IMR-90 (cell line): ENCODE measurements at regions not wholly inside any gene's neighbourhood (a gene's known extent, or its start where the extent isn't known, plus 50 kb on each side); places are given as distances from the start of the nearest gene placed in this dataset.

Experiments used
- ATAC-seq: fragments of 200-7000 bp; cut with Tn5 transposase; 2 replicates; pipeline ENCODE4 v1.9.1; 2020; ENCODE audit warnings: low read depth, mild to moderate bottlenecking, moderate library complexity
- BruUV-seq: library from RNA; stranded (reverse); fragments of 400-500 nt; replicated peaks from 2 replicates; lab custom pipeline; 2021; lab: Mats Ljungman, UMichigan
- CTCF ChIA-PET: fragments of 300-600 bp; formaldehyde crosslinking; extraction: SDS; loops from one replicate; lab custom pipeline; 2021; ENCODE audit warnings: antibody characterized with exemption; lab: Yijun Ruan, JAX
- POLR2A ChIA-PET: fragments of 300-600 bp; sonication (Branson Sonifier 250); formaldehyde crosslinking; loops from one replicate; lab custom pipeline; 2022; ENCODE audit warnings: antibody characterized with exemption; ENCODE audit not compliant: unreplicated experiment; lab: Charles Lee
- DNase-seq: peaks from one replicate; pipeline ENCODE4 v3.0.0; 2013
- H2AFZ ChIP-seq: replicated peaks from 2 replicates; pipeline ENCODE3; 2013; ENCODE audit warnings: low read length, mild to moderate bottlenecking; ENCODE audit not compliant: poor library complexity
- H2AK5ac ChIP-seq: 2 replicates; pipeline ENCODE4 v1.6.1; 2013; ENCODE audit warnings: low read depth, low read length, inconsistent platforms
- H2AK9ac ChIP-seq: replicated peaks from 2 replicates; pipeline ENCODE3; 2013; ENCODE audit warnings: mild to moderate bottlenecking, low read depth, low read length, moderate library complexity; ENCODE audit not compliant: poor library complexity
- H2BK120ac ChIP-seq: 2 replicates; pipeline ENCODE4 v1.6.1; 2013; ENCODE audit warnings: low read depth, low read length, inconsistent platforms
- H2BK15ac ChIP-seq: 3 replicates; pipeline ENCODE4 v1.6.1; 2013; ENCODE audit warnings: low read depth, low read length, inconsistent platforms
- H2BK20ac ChIP-seq: 2 replicates; pipeline ENCODE4 v1.6.1; 2013; ENCODE audit warnings: low read depth, mild to moderate bottlenecking, inconsistent platforms, low read length, moderate library complexity
- H2BK5ac ChIP-seq: 2 replicates; pipeline ENCODE4 v1.6.1; 2013; ENCODE audit warnings: mild to moderate bottlenecking, low read depth, low read length, inconsistent platforms; ENCODE audit not compliant: poor library complexity, severe bottlenecking
- H3K14ac ChIP-seq: replicated peaks from 2 replicates; pipeline ENCODE4 v1.6.1; 2013; ENCODE audit warnings: low read depth, low read length, inconsistent platforms
- H3K18ac ChIP-seq: 2 replicates; pipeline ENCODE4 v1.6.1; 2013; ENCODE audit warnings: low read depth, low read length, control low read depth
- H3K23ac ChIP-seq: 2 replicates; pipeline ENCODE4 v1.6.1; 2013; ENCODE audit warnings: low read depth, low read length, inconsistent platforms
- H3K27ac ChIP-seq: 2 replicates; pipeline ENCODE4 v1.5.1; 2013; ENCODE audit warnings: mild to moderate bottlenecking, control low read depth, low read length; ENCODE audit not compliant: insufficient read depth
- H3K27me3 ChIP-seq: 2 replicates; pipeline ENCODE4 v1.6.1; 2013; ENCODE audit warnings: low read length; ENCODE audit not compliant: control insufficient read depth, insufficient read depth
- H3K36me3 ChIP-seq: 2 replicates; pipeline ENCODE4 v1.6.1; 2013; ENCODE audit warnings: low read length, mixed read lengths; ENCODE audit not compliant: control insufficient read depth, insufficient read depth
- H3K4ac ChIP-seq: 2 replicates; pipeline ENCODE4 v1.6.1; 2013; ENCODE audit warnings: low read depth, low read length, inconsistent platforms
- H3K4me1 ChIP-seq: 2 replicates; pipeline ENCODE4 v1.6.1; 2013; ENCODE audit warnings: low read length, mixed read lengths; ENCODE audit not compliant: control insufficient read depth, insufficient read depth
- H3K4me2 ChIP-seq: 2 replicates; pipeline ENCODE4 v1.6.1; 2013; ENCODE audit warnings: low read depth, mild to moderate bottlenecking, control low read depth, low read length, moderate library complexity
- H3K4me3 ChIP-seq: 2 replicates; pipeline ENCODE4 v1.5.1; 2013; ENCODE audit warnings: low read depth, mild to moderate bottlenecking, control low read depth, low read length, moderate library complexity; ENCODE audit not compliant: insufficient read depth
- H3K56ac ChIP-seq: 2 replicates; pipeline ENCODE4 v1.6.1; 2013; ENCODE audit warnings: low read length, inconsistent platforms; ENCODE audit not compliant: insufficient read depth; ENCODE audit errors: extremely low read depth
- H3K79me1 ChIP-seq, 2 experiments: 2 replicates each; pipeline ENCODE4 v1.6.1; 2013; ENCODE audit warnings: low read length in 2 of 2, inconsistent platforms in 1 of 2, low read depth in 1 of 2
- H3K9ac ChIP-seq: 2 replicates; pipeline ENCODE4 v1.6.1; 2013; ENCODE audit warnings: low read depth, low read length, control low read depth
- H3K9me1 ChIP-seq: 2 replicates; pipeline ENCODE4 v1.6.1; 2013; ENCODE audit warnings: low read length, inconsistent platforms; ENCODE audit not compliant: insufficient read depth
- H3K9me3 ChIP-seq: 2 replicates; pipeline ENCODE4 v1.6.1; 2013; ENCODE audit warnings: low read length; ENCODE audit not compliant: control insufficient read depth, insufficient read depth
- H4K20me1 ChIP-seq: 2 replicates; pipeline ENCODE4 v1.6.1; 2013; ENCODE audit warnings: low read length, inconsistent platforms; ENCODE audit not compliant: insufficient read depth
- H4K5ac ChIP-seq: 2 replicates; pipeline ENCODE4 v1.6.1; 2013; ENCODE audit warnings: mild to moderate bottlenecking, low read depth, low read length, control low read depth
- H4K8ac ChIP-seq, 2 experiments: 2 replicates each; pipeline ENCODE4 v1.6.1; 2013; ENCODE audit warnings: low read depth in 2 of 2, low read length in 2 of 2, control low read depth in 1 of 2, inconsistent platforms in 1 of 2
- H4K91ac ChIP-seq: 2 replicates; pipeline ENCODE4 v1.6.1; 2013; ENCODE audit warnings: low read depth, low read length, inconsistent platforms; ENCODE audit not compliant: insufficient read depth
- BHLHE40 ChIP-seq: fragments of 150-350 bp; IDR thresholded peaks from 2 replicates; pipeline ENCODE4 v1.6.1; 2016; ENCODE audit warnings: mild to moderate bottlenecking, low read depth, low read length
- CEBPB ChIP-seq: IDR thresholded peaks from 2 replicates; pipeline ENCODE4 v1.6.1; 2012; ENCODE audit warnings: low read depth, low read length, improper control_type of control experiment
- CHD1 ChIP-seq: IDR thresholded peaks from 2 replicates; pipeline ENCODE4 v1.6.1; 2012; ENCODE audit warnings: low read depth, low read length, improper control_type of control experiment
- ELK1 ChIP-seq: fragments of 150-350 bp; IDR thresholded peaks from 2 replicates; pipeline ENCODE4 v1.6.1; 2016; ENCODE audit warnings: low read depth, mild to moderate bottlenecking, low read length, moderate library complexity, borderline replicate concordance
- FOS ChIP-seq: fragments of 150-350 bp; IDR thresholded peaks from 2 replicates; pipeline ENCODE4 v1.6.1; 2016; ENCODE audit warnings: low read depth, low read length
- MAFK ChIP-seq: IDR thresholded peaks from 2 replicates; pipeline ENCODE4 v1.6.1; 2012; ENCODE audit warnings: low read depth, low read length, improper control_type of control experiment
- MAZ ChIP-seq: IDR thresholded peaks from 2 replicates; pipeline ENCODE4 v1.6.1; 2012; ENCODE audit warnings: low read depth, mild to moderate bottlenecking, low read length, improper control_type of control experiment, moderate library complexity, borderline replicate concordance
- MXI1 ChIP-seq: IDR thresholded peaks from 2 replicates; pipeline ENCODE4 v1.6.1; 2012; ENCODE audit warnings: low read depth, mild to moderate bottlenecking, low read length, moderate library complexity, borderline replicate concordance
- NFE2L2 ChIP-seq: fragments of 150-350 bp; IDR thresholded peaks from 2 replicates; pipeline ENCODE4 v1.6.1; 2016; ENCODE audit warnings: low read depth, mild to moderate bottlenecking, low read length
- POLR2A ChIP-seq: IDR thresholded peaks from 2 replicates; pipeline ENCODE4 v1.6.1; 2012; ENCODE audit warnings: mild to moderate bottlenecking, low read depth, low read length
- RAD21 ChIP-seq: IDR thresholded peaks from 2 replicates; pipeline ENCODE4 v1.6.1; 2012; ENCODE audit warnings: low read length, improper control_type of control experiment
- RFX5 ChIP-seq: IDR thresholded peaks from 2 replicates; pipeline ENCODE4 v1.8.0; 2012; ENCODE audit warnings: low read depth, mild to moderate bottlenecking, low read length, moderate library complexity
- SMC3 ChIP-seq: fragments of 150-350 bp; IDR thresholded peaks from 2 replicates; pipeline ENCODE4 v1.6.1; 2016; ENCODE audit warnings: low read depth, mild to moderate bottlenecking, antibody characterized with exemption, low read length, moderate library complexity
- USF2 ChIP-seq: fragments of 150-350 bp; IDR thresholded peaks from 2 replicates; pipeline ENCODE4 v1.6.1; 2017; ENCODE audit warnings: mild to moderate bottlenecking, antibody characterized with exemption, low read length, low read depth
- dilution Hi-C: fragments of 300-500 bp; cut with HindIII; formaldehyde crosslinking; loops from one replicate; pipeline ENCODE4 v1.14.3; 2018; ENCODE audit warnings: low sequenced_read_pairs; ENCODE audit not compliant: unreplicated experiment
- in situ Hi-C: fragments of 300-500 bp; cut with MboI; formaldehyde crosslinking; loops from 3 replicates; pipeline ENCODE4 v1.14.3; 2019; ENCODE audit warnings: low sequenced_read_pairs, inconsistent platforms, mixed read lengths
- intact Hi-C: fragments of 100-400 bp; cut with micrococcal nuclease; formaldehyde crosslinking; loops from 2 replicates; pipeline ENCODE4 v1.10.0; 2022
- TF ChIP-seq, protein P1 (sequence below): conservative IDR thresholded peaks from 2 replicates; pipeline ENCODE4 v1.5.1; 2012; ENCODE audit warnings: mild to moderate bottlenecking, low read depth, low read length, improper control_type of control experiment

DNA sequence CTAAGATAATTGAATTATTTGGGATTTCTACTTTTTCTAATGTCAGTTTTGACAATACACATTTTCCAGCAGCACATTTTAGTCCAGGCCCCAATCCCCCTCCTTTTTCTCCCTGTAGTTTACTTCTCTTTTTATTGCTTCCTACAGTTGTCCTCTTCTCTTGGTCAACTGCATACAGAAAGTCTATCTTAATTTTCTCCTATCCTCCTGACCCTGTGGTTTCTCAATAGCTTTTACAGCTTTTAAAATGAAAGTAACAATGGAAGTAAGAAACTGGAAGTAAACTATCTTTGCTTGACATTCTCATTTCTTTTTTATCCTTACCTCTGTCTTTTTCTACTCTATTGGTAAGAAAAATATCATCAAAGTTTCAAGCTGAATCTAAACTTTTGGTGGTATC is 106.5 kb upstream of the OXGR1 start:
- no peak overlapping the region for H3K56ac ChIP-seq
- no peak overlapping the region for H2AK9ac ChIP-seq
- dilution Hi-C loops, result no loop called here
- no peak overlapping the region for H2AK5ac ChIP-seq
- H4K20me1 ChIP-seq, result no peaks in the 10 kb centered on the region
- H3K4me3 ChIP-seq, result no peak overlapping the region
- no peak overlapping the region for H2BK20ac ChIP-seq
- H3K79me1 ChIP-seq, result no peaks in the 10 kb centered on the region
- H4K91ac ChIP-seq, result no peak overlapping the region
- H4K8ac ChIP-seq, result no peak overlapping the region
- H3K14ac ChIP-seq, result no peak overlapping the region
- ChIA-PET CTCF (interaction anchor here (0.9 kb wide), 1 partner anchor 9 kb away, joined by 4 read pairs; no protein-coding TSS in a partner anchor), POLR2A (no interaction called here)
- DNase-seq, result no peak
- no peak for ATAC-seq
- TF ChIP-seq MXI1 (no peak), ELK1 (no peak), NFE2L2 (no peak), CHD1 (no peak), MAZ (no peak), RAD21 (no peak), CEBPB (no peak), USF2 (no peak), MAFK (no peak), FOS (no peak), BHLHE40 (no peak), POLR2A (no peak), SMC3 (no peak), RFX5 (no peak)
- TF ChIP-seq, protein P1, sequence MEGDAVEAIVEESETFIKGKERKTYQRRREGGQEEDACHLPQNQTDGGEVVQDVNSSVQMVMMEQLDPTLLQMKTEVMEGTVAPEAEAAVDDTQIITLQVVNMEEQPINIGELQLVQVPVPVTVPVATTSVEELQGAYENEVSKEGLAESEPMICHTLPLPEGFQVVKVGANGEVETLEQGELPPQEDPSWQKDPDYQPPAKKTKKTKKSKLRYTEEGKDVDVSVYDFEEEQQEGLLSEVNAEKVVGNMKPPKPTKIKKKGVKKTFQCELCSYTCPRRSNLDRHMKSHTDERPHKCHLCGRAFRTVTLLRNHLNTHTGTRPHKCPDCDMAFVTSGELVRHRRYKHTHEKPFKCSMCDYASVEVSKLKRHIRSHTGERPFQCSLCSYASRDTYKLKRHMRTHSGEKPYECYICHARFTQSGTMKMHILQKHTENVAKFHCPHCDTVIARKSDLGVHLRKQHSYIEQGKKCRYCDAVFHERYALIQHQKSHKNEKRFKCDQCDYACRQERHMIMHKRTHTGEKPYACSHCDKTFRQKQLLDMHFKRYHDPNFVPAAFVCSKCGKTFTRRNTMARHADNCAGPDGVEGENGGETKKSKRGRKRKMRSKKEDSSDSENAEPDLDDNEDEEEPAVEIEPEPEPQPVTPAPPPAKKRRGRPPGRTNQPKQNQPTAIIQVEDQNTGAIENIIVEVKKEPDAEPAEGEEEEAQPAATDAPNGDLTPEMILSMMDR, result no peak
- no peak overlapping the region for H2BK5ac ChIP-seq
- intact Hi-C loops, result no loop called here
- H4K5ac ChIP-seq, result no peak overlapping the region
- H3K18ac ChIP-seq, result no peak overlapping the region
- H3K4me1 ChIP-seq, result no peaks in the 10 kb centered on the region
- H2AFZ ChIP-seq, result no peak overlapping the region
- no peaks in the 10 kb centered on the region for H3K9me1 ChIP-seq
- in situ Hi-C loops, result no loop called here
- H3K9ac ChIP-seq, result no peak overlapping the region
- no peak overlapping the region for H3K4me2 ChIP-seq
- no TSS peak for BruUV-seq
- no peak overlapping the region for H2BK120ac ChIP-seq
- no peak overlapping the region for H3K27ac ChIP-seq
- no peak overlapping the region for H3K23ac ChIP-seq
- no peaks in the 10 kb centered on the region; the same call in 1 of the 2 replicates for H3K9me3 ChIP-seq
- H3K4ac ChIP-seq, result no peak overlapping the region
- no peaks in the 10 kb centered on the region for H3K36me3 ChIP-seq
- H3K27me3 ChIP-seq, result peaks cover 2% of the 10 kb centered on the region; the same call in 1 of the 2 replicates
- no peak overlapping the region for H2BK15ac ChIP-seq
